HG03571 (cell line): ENCODE measurements at regions not wholly inside any gene's neighbourhood (a gene's known extent, or its start where the extent isn't known, plus 50 kb on each side); places are given as distances from the start of the nearest gene placed in this dataset.

Experiments used
- ATAC-seq: cut with Tn5 transposase; IDR thresholded peaks from one replicate; pipeline ENCODE4 v1.9.1; 2021; ENCODE audit not compliant: unreplicated experiment

DNA sequence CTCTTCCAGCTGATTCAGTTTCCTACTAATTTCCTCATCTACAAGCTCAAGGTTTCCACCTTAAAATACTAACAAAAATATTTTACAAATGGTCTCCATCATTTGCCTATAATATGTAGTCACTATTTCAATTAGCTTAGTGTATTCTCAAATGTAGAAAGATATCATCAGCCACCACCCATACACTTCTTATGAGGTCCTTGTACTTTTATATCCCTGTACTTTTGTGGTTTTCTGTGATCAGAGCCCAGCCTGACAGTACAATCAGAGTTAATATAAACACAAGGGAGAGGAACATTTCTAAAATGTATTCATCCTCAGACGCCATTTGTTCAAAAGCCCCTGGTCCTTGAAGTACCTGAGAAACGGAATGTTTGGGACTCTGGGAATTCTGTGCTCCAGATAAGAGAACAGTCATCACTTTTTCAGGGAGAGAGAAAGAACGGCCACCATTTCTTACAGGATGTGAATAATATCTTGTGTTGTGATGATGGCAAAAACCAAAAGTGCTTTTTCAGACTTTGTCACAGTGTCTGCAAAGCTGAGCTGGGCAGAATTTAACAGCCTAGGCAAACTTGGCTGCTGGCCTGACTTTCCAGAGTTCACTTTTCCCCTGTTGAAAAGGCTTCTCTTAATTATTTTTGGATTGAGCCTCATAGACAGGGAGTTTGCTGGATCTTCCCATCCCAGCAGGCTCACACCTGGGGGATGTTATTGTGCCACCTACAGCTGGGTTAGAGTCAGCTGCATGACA lies 361.7 kb upstream of the ACVR2A start:
- ATAC-seq = no peak

GRCh38 chr2:147482111-147482895 lies 362.5 kb upstream of the ACVR2A start:
- ATAC-seq = no peak

- ATAC-seq = no peak
These were observed 365.5 kb upstream of the ACVR2A start for GRCh38 chr2:147479358-147479757.

- no peak for ATAC-seq
These were observed 371.8 kb upstream of the ACVR2A start for GRCh38 chr2:147473075-147473474.

GRCh38 chr2:147471126-147471525 lies 373.7 kb upstream of the ACVR2A start:
- ATAC-seq = no peak

- no peak for ATAC-seq
These were observed 375.4 kb upstream of the ACVR2A start for GRCh38 chr2:147469471-147469870.

- no peak for ATAC-seq
These were observed 375.9 kb upstream of the ACVR2A start for GRCh38 chr2:147468963-147469362.

GRCh38 chr2:147468349-147468748 lies 376.5 kb upstream of the ACVR2A start:
- no peak for ATAC-seq

GRCh38 chr2:147467441-147467840 lies 377.4 kb upstream of the ACVR2A start:
- ATAC-seq = no peak

DNA sequence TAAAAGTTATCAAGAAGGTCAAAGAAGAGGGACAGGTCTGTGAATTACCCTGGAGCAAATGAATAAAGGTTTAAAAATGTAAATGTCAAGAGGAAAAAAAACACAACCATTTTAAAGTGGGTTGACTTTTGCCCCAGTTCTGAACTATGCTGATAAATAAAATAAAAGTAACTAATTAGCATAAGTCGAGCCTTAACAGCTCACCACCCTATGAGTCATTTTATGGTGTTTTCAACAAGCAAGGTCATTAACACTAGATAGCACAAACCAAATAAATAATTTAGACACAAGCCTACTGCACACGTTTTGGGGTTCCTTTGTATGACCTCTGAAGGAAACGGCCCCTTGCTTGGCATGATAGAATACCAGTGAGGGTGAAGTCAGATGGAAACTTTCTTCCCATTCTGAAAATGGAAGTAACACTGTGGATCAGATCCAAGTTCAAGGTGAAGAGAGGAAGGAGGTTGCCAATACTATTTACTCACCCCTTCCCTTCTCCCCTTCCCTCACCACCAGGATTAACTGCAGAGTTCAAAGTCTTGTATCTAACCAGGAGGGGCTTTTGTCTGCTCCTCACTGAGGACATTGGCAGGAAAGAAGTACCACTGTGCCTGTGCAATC lies 380.0 kb upstream of the ACVR2A start:
- no peak for ATAC-seq

DNA sequence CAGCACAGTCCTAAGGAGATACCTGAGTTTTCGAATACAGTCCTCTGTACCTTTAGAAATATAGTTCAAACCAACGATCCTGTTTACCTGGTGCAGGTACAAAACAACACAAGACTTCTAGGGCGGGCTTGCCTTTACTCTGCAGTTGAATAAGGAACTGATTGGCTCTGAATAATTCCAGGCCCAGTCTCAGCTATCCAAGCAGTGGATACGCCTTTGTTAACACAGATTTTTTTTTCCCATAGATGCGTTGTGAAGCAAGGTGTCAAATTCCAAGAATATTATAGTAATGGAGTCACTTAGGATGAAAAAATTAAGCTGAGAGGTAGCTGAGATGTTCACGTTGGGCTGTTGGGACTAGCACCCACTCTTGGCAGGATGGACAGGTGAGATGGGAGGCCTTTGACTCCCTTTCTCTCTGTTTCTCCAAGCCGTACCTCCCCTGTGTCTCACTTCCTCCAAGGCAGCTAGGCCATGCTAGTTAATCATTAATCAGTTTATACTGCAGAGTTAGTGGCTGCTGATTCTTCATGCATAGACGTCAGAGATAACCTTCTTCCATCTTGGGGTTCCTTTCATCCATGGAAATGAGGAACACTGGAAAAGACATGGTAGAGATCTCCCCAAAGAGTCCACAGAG lies 380.8 kb upstream of the ACVR2A start:
- peak; percentile 96 for ATAC-seq

GRCh38 chr2:147460155-147460554 lies 384.7 kb upstream of the ACVR2A start:
- no peak for ATAC-seq

DNA sequence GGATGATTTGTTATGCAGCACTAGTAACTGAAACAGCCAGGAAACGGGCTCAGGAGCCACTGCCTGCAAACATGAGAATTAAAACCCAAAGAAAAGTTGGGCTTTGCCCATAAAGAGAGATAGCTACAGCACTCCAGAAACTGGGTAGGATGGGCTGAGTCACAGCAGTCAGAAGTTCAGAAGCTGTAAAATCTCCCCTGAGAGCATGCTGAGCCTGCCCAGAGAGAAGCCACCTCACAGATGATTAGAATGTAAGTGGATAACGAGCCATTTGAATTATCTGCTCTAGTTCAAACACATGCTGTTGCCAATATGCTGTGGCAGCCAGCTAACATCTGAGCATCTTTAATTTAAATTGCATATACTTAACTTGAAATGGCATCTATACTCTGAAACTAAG lies 388.1 kb upstream of the ACVR2A start:
- ATAC-seq = no peak

DNA sequence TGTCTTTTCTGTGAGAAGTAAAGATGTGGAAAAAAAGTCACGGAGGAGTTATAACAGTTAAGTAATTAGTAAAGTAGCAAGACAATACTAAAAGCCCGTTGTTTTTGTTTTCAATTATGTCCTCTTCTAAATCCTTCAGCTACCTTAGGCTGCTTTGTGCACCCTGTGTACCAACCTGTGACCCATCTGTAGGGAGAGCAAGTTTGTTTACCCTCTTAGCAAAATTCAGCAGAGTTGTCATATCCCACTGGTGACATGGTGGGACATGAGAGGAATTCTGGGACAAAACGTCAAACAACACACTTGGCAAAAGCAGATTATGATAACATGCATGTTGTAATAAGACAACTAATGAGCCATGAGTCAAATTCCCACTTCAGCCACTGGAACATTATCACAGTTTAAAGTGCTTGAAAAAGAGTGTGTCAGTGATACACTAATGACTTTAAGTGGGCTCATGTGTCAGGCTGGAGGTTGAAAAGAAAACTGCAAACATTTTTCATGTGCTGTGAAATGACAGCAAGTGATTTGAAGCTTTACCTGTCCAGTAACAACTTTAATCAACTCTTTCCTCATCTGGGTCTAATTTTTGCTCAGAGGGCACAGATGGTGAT lies 392.8 kb upstream of the ACVR2A start:
- ATAC-seq = no peak

DNA sequence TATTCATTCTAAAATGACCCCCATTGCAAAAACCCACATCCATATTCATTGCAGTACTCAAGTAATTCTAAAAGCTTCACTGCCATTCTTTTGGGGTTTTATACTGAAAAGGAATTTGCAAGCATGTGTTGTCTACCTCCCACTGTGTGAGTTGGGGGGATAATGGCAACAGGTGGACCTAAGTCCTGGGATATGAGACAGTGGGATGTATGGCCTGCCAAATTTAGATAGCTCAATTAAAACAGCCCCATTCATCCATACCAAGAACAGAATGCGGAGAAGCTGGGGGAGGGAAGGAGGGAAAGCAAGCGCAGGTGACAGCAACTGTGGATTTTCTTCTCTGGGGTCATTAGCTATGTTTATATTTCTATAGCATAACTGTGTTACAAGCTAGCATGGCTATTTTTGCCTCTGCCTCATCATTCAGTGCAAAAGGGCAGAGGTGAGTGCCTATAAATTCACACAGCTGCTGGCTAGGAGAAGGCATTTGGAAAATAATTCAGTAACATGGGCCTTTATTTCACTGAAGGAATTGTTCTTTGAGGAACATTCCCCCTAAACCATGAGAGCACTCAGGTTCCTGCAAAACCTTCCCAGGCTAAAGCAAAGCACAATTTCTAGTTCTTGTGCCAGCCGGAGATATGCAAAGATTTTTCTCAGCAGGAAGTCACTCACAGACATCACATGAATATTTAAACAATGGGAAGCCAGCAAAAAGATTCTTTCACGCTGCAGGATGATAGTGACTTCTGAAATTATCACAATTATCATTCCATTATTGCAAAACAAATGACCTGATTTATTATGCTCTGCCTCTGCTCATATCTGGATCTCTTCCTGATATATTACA lies 393.9 kb upstream of the ACVR2A start:
- no peak for ATAC-seq

DNA sequence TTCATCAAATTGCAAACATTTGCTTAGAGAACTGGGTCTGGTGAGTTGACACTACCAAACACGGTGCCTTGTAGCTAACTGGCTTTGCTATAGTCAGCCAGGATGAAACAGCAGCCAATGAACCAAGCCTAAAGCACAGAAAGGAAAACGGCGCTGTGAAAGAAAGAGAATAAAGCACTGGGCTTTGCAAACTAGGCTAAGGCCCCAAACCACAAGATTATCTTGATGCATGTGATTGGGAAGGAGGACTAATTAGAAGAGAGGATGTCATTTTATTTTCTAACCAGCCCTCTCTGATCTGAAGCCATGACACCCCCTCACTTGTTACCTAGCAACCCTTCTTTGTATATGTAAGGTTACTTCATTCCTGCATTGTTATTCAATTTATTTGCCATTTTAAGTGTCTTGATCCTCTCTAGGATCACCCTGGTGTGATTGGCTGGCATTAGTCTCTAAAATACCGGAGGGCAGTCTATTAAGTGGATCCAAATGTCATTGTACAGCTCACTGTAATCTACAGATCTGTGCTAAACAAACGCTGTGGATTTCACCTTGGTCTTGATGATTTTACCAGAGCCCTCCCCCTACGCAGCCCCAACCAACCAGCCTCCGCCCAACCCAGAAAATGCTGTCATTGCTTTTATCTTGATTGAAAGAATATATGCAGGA lies 395.4 kb upstream of the ACVR2A start:
- no peak for ATAC-seq

- no peak for ATAC-seq
These were observed 402.0 kb upstream of the ACVR2A start for GRCh38 chr2:147442816-147443215.

GRCh38 chr2:147441182-147441581 lies 403.6 kb upstream of the ACVR2A start:
- ATAC-seq = no peak

DNA sequence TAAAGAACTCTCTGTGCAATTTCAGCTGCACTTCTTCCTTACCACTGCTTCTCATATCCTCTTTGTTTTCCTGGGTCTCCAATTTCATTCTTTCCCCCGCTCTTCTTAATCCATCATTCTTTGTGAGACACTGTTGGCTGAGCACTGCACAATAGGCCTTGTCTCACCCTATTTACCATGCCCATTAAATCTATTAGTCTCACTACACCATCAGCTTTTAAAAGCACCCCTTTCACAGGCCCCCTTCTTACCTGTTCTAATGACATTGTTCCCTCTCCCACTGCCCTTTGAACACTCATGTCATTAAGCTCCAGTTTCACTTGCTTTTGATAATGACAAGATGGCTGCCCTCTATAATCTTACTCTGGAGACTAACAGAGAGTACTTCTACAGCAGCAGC lies 404.1 kb upstream of the ACVR2A start:
- ATAC-seq = no peak

- ATAC-seq = no peak
These were observed 404.8 kb upstream of the ACVR2A start for GRCh38 chr2:147439986-147440385.
